Heart left ventricle (tissue), 13 donors: ENCODE measurements at regions not wholly inside any gene's neighbourhood (a gene's known extent, or its start where the extent isn't known, plus 50 kb on each side); places are given as distances from the start of the nearest gene placed in this dataset.

Experiments
- CTCF ChIP-seq, 12 donors: fragments of 200-600 bp; sonication (generic) in 4 of 12; IDR thresholded peaks; one replicate each; pipeline versions ENCODE4 v1.5.0 to v1.8.0; 2018 to 2022; ENCODE audit warnings: antibody characterized with exemption in 12 of 12, mild to moderate bottlenecking in 5 of 12
- POLR2A ChIP-seq, 2 donors: fragments of 450-650 bp; IDR thresholded peaks; one replicate each; pipeline ENCODE4 v1.6.1; 2017; ENCODE audit warnings: antibody characterized with exemption in 2 of 2, mild to moderate bottlenecking in 2 of 2, moderate library complexity in 2 of 2
- donor health status: ischemic (EF 13 %, LVEDD 7.1; RV severe dilation, severe dysfunction).
- donor health status: DM: no; HTN: yes; CAD: no.
- donor health status: DM: no; HTN: no; CAD: no.
- donor health status: ischemic (EF 25% LVEDD 6.9; RV normal size, moderate dysfunction).
- donor health status: ischemic (EF 25% LVEDD 5.7; RV mildly dilated, moderate dysfunction).
- donor health status: ischemic (EF 35%, LVEDD 5.7; RV mildly dilated, moderate dysfunction).
- donor health status: nonischemic (EF 11% LVEDD 7.7; RV severe dilation, severe dysfunction).
- donor health status: DM: yes; HTN: yes; CAD: no.
- donor health status: PGD.
- donor health status: ischemic (EF 29% LVEDD 5.4; RV normal size, mild dysfunction).
- donor health status: nonischemic (EF 23%, LVEDD 6.1; RV moderate dilation, normal function).

GRCh38 chr1:192263436-192263835 lies 53.4 kb upstream of the RGS21 start:
- TF ChIP-seq CTCF (IDR thresholded peaks at IDR 0.05) = no peak
- no peak for TF ChIP-seq POLR2A (IDR thresholded peaks at IDR 0.05)
